ENCODE measurements at regions not wholly inside any gene's neighbourhood (a gene's known extent, or its start where the extent isn't known, plus 50 kb on each side); places are given as distances from the start of the nearest gene placed in this dataset.

DNA sequence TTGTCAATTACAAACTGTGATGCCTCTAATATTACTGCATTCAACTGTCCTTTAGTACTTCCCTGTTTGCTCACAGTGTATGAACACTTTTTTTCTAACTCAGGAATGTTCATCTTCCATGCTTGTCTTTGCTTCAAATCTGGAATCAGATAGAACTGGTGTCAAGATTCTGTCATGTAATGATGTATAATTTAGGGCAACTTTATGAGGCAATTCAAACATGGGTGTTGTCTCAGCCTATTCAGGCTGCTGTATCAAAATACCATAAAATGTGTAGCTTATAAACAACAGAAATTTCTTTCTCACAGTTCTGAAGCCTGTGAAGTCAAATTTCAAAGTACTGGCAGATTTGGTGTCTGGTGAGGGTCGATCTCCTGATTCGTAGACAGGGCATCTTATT is 1012.9 kb downstream of the RAB28 start:
- ATAC-seq, result no peak
- Histone ChIP-seq H3K4me2 (ENCODE audit: insufficient read depth, low read length) (no peak overlapping the region), H3K9me1 (ENCODE audit: control insufficient read depth, insufficient read depth, low read length) (no peaks in the 10 kb centered on the region), H3K27ac (ENCODE audit: extremely low read depth, low read depth, low read length) (no peak overlapping the region), H2AFZ (ENCODE audit: low read depth, low read length) (no peak overlapping the region), H3K9me3 (replicated peaks; ENCODE audit: control insufficient read depth, insufficient read depth, low read depth, low read length) (no peaks in the 10 kb centered on the region), H3K27me3 (ENCODE audit: control insufficient read depth in 2 of 2, insufficient read depth in 2 of 2, low read length in 2 of 2) (no peaks in the 10 kb centered on the region), H3K4me3 (no peak overlapping the region), H4K20me1 (replicated peaks; ENCODE audit: control insufficient read depth, insufficient read depth, low read length) (no peaks in the 10 kb centered on the region), H3K9ac (ENCODE audit: insufficient read depth in 1 of 2, low read depth in 2 of 2, low read length in 2 of 2) (no peak overlapping the region), H3K79me2 (ENCODE audit: control insufficient read depth, insufficient read depth, low read length) (no peaks in the 10 kb centered on the region), H3K36me3 (ENCODE audit: control insufficient read depth, insufficient read depth, low read length) (no peaks in the 10 kb centered on the region), H3K4me1 (replicated peaks in 1 of 2; ENCODE audit: control insufficient read depth in 2 of 2, insufficient read depth in 2 of 2, low read length in 2 of 2) (no peaks in the 10 kb centered on the region)
- ChIA-PET POLR2A (no interaction called here), CTCF (ENCODE audit: low intra/inter-chr PET ratio) (no interaction called here)
- in situ Hi-C loops (cut with MboI), result no loop called here
- no peak for FAIRE-seq
- no peak for DNase-seq (ENCODE audit: extremely low read depth in 1 of 4, low spot score in 3 of 4)
- 4% methylated on average over 2 of the region's 2 CpGs for WGBS (ENCODE audit: insufficient coverage, low coverage, missing lambda C conversion rate)
- BruUV-seq (replicated peaks), result no TSS peak
- intact Hi-C loops (cut with micrococcal nuclease), result no loop called here
- TF ChIP-seq BRD9 (IDR thresholded peaks at IDR 0.05; ENCODE audit: low read depth, partially characterized antibody) (no peak), ZNF197 (CRISPR knock-in tag; IDR thresholded peaks at IDR 0.05; ENCODE audit: low read depth) (no peak), ATF7 (IDR thresholded peaks at IDR 0.05) (no peak), SAFB2 (IDR thresholded peaks at IDR 0.05; ENCODE audit: borderline replicate concordance, low read depth, low read length, severe bottlenecking) (no peak), ZNF232 (CRISPR knock-in tag; IDR thresholded peaks at IDR 0.05) (no peak), POLR2AphosphoS2 (IDR thresholded peaks at IDR 0.05; ENCODE audit: low read length) (no peak), MTF1 (CRISPR knock-in tag; IDR thresholded peaks at IDR 0.05; ENCODE audit: borderline replicate concordance) (no peak), KAT7 (CRISPR knock-in tag; IDR thresholded peaks at IDR 0.05; ENCODE audit: borderline replicate concordance) (no peak), HDAC8 (tag; IDR thresholded peaks at IDR 0.05) (no peak), XRCC4 (IDR thresholded peaks at IDR 0.05; ENCODE audit: extremely low read depth, insufficient read depth, insufficient read length) (no peak)
- TF ChIP-seq, protein P1, sequence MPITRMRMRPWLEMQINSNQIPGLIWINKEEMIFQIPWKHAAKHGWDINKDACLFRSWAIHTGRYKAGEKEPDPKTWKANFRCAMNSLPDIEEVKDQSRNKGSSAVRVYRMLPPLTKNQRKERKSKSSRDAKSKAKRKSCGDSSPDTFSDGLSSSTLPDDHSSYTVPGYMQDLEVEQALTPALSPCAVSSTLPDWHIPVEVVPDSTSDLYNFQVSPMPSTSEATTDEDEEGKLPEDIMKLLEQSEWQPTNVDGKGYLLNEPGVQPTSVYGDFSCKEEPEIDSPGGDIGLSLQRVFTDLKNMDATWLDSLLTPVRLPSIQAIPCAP (CRISPR knock-in tag; IDR thresholded peaks at IDR 0.05; ENCODE audit: borderline replicate concordance), result no peak
- TF ChIP-seq, protein P2, sequence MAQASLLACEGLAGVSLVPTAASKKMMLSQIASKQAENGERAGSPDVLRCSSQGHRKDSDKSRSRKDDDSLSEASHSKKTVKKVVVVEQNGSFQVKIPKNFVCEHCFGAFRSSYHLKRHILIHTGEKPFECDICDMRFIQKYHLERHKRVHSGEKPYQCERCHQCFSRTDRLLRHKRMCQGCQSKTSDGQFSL (CRISPR knock-in tag; IDR thresholded peaks at IDR 0.05), result no peak
- TF ChIP-seq, protein P2 (tag; IDR thresholded peaks at IDR 0.05), result no peak
- TF ChIP-seq, protein P3, sequence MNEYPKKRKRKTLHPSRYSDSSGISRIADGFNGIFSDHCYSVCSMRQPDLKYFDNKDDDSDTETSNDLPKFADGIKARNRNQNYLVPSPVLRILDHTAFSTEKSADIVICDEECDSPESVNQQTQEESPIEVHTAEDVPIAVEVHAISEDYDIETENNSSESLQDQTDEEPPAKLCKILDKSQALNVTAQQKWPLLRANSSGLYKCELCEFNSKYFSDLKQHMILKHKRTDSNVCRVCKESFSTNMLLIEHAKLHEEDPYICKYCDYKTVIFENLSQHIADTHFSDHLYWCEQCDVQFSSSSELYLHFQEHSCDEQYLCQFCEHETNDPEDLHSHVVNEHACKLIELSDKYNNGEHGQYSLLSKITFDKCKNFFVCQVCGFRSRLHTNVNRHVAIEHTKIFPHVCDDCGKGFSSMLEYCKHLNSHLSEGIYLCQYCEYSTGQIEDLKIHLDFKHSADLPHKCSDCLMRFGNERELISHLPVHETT (CRISPR knock-in tag; conservative IDR thresholded peaks at IDR 0.05 in 1 of 2, IDR thresholded peaks at IDR 0.05 in 1 of 2), result no peak
- TF ChIP-seq, protein P4, sequence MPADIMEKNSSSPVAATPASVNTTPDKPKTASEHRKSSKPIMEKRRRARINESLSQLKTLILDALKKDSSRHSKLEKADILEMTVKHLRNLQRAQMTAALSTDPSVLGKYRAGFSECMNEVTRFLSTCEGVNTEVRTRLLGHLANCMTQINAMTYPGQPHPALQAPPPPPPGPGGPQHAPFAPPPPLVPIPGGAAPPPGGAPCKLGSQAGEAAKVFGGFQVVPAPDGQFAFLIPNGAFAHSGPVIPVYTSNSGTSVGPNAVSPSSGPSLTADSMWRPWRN (IDR thresholded peaks at IDR 0.05; ENCODE audit: low read depth), result no peak
- TF ChIP-seq, protein P5, sequence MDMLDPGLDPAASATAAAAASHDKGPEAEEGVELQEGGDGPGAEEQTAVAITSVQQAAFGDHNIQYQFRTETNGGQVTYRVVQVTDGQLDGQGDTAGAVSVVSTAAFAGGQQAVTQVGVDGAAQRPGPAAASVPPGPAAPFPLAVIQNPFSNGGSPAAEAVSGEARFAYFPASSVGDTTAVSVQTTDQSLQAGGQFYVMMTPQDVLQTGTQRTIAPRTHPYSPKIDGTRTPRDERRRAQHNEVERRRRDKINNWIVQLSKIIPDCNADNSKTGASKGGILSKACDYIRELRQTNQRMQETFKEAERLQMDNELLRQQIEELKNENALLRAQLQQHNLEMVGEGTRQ (CRISPR knock-in tag; IDR thresholded peaks at IDR 0.05), result no peak
- TF ChIP-seq, protein P6, sequence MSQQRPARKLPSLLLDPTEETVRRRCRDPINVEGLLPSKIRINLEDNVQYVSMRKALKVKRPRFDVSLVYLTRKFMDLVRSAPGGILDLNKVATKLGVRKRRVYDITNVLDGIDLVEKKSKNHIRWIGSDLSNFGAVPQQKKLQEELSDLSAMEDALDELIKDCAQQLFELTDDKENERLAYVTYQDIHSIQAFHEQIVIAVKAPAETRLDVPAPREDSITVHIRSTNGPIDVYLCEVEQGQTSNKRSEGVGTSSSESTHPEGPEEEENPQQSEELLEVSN (IDR thresholded peaks at IDR 0.05; ENCODE audit: borderline replicate concordance in 1 of 2, extremely low read depth in 1 of 2, insufficient read depth in 1 of 2, insufficient read length in 1 of 2, low read depth in 1 of 2, low read length in 1 of 2, poor library complexity in 1 of 2, severe bottlenecking in 1 of 2), result no peak

Measured in K562 (cell line).